Spleen (tissue), 11 donors: ENCODE measurements at regions not wholly inside any gene's neighbourhood (a gene's known extent, or its start where the extent isn't known, plus 50 kb on each side); places are given as distances from the start of the nearest gene placed in this dataset.
A peak's percentile ranks its signal among the peaks of the same experiment; 100 is the strongest.

Experiments used
- DNase-seq: peaks from one replicate; pipeline ENCODE4 v3.0.0-alpha.2; 2020
- H3K27ac ChIP-seq, 8 donors: fragments of 200-600 bp; sonication (generic) in 7 of 8; 1 replicate in 4 of 8; 2 replicates in 4 of 8; pipeline versions ENCODE4 v1.5.0 to v1.8.0; 2016 to 2021; ENCODE audit warnings: inconsistent platforms in 4 of 8, mild to moderate bottlenecking in 4 of 8, moderate library complexity in 1 of 8
- H3K27me3 ChIP-seq, 7 donors: fragments of 200-600 bp; sonication (generic) in 6 of 7; replicated peaks in 1 of 7; 1 replicate in 4 of 7; 2 replicates in 3 of 7; pipeline versions ENCODE4 v1.5.0 to v1.8.0; 2016 to 2021; ENCODE audit warnings: inconsistent platforms in 3 of 7, mild to moderate bottlenecking in 1 of 7
- H3K36me3 ChIP-seq, 6 donors: fragments of 200-600 bp; sonication (generic) in 5 of 6; 1 replicate in 4 of 6; 2 replicates in 2 of 6; pipeline versions ENCODE4 v1.5.0 to v1.8.0; 2016 to 2021; ENCODE audit warnings: inconsistent platforms in 2 of 6
- H3K4me1 ChIP-seq, 6 donors: fragments of 200-600 bp; sonication (generic) in 5 of 6; 1 replicate in 3 of 6; 2 replicates in 3 of 6; pipeline versions ENCODE4 v1.5.0 to v1.8.0; 2016 to 2021; ENCODE audit warnings: inconsistent platforms in 3 of 6
- H3K4me3 ChIP-seq, 8 donors: fragments of 200-600 bp; sonication (generic) in 7 of 8; 1 replicate in 4 of 8; 2 replicates in 4 of 8; pipeline versions ENCODE4 v1.5.0 to v1.8.0; 2016 to 2021; ENCODE audit warnings: inconsistent platforms in 4 of 8, mild to moderate bottlenecking in 4 of 8, moderate library complexity in 2 of 8
- H3K9me3 ChIP-seq, 8 donors: fragments of 200-600 bp; sonication (generic) in 7 of 8; 1 replicate in 4 of 8; 2 replicates in 4 of 8; pipeline versions ENCODE4 v1.5.0 to v1.8.0; 2016 to 2021; ENCODE audit warnings: inconsistent platforms in 4 of 8
- CTCF ChIP-seq, 11 experiments: fragments of 200-600 bp in 7 of 11; fragments of 450-650 bp in 4 of 11; sonication (generic) in 4 of 11; IDR thresholded peaks in 8 of 11; conservative IDR thresholded peaks in 3 of 11; 1 replicate in 7 of 11; 2 replicates in 4 of 11; pipeline versions ENCODE4 v1.4.0 to v1.8.0; 2016 to 2021; ENCODE audit warnings: antibody characterized with exemption in 11 of 11, inconsistent platforms in 4 of 11, mild to moderate bottlenecking in 1 of 11
- POLR2A ChIP-seq, 3 donors: fragments of 450-650 bp; IDR thresholded peaks; one replicate each; pipeline ENCODE4 v1.5.1; 2017; ENCODE audit warnings: antibody characterized with exemption in 3 of 3, mild to moderate bottlenecking in 1 of 3
- POLR2AphosphoS5 ChIP-seq, 3 donors: sonication (generic); formaldehyde crosslinking; IDR thresholded peaks; one replicate each; pipeline ENCODE4 v1.5.1; 2017; ENCODE audit warnings: antibody characterized with exemption in 3 of 3
- WGBS, 5 donors: extraction: QIAGEN DNeasy Blood & Tissue Kit in 3 of 5; methylation state at CpG; one replicate each; pipeline versions ENCODE4 v1.1.5 to v1.1.7; 2013 to 2018; 5-methylcytosine and 5-hydroxymethylcytosine counted together
- intact Hi-C: fragments of 100-400 bp; cut with DNase I; formaldehyde crosslinking; loops from one replicate; pipeline ENCODE4 v1.15.0; 2023; ENCODE audit warnings: low total_unique reads
- donor health status: healthy with polysubstance abuse.
- donor health status: DM: no; HTN: no; CAD: no; lungs with moderate emphysema.
- donor health status: DM: no; HTN: no; CAD: no.
- donor health status: Bipolar disorder and iron deficiency.
- donor health status: healthy.
- donor health status: DM: no; HTN: no; CAD: no.
- donor health status: DM: yes; HTN: yes; CAD: no.

DNA sequence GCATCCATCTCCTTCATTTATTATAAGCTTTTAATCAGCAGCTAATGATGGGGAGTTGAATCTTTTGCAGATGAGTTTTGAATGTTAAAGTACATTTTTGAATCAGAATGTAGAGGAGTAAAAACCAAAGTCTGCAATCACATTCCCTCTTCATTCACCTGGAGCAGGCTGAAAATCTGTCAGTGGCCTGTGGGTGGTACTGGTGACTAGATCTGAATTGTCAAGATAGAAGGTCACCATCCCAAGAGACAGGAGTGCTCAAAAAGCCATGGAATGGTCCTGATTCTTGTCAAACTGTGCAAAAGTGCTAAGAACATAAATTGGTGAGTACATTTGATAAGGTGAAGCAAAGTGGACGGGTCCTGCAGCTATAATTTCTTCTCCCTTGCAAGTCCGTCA is 881.3 kb upstream of the NR2F2 start:
- Histone ChIP-seq H3K27me3 (no peaks in the 10 kb centered on the region), H3K4me1 (peaks cover 0 to 18% (median 3%) of the 10 kb centered on the region in 6 donors), H3K27ac (no peak overlapping the region), H3K9me3 (no peaks in the 10 kb centered on the region), H3K36me3 (no peaks in the 10 kb centered on the region), H3K4me3 (no peak overlapping the region)
- no peak for DNase-seq
- WGBS, 5 donors = 74 to 86% (median 81%) methylated on average over 2 of the region's 2 CpGs
- TF ChIP-seq POLR2A (IDR thresholded peaks at IDR 0.05) (no peak), CTCF (IDR thresholded peaks at IDR 0.05 in 8 of 11, conservative IDR thresholded peaks at IDR 0.05 in 3 of 11) (no peak), POLR2AphosphoS5 (IDR thresholded peaks at IDR 0.05) (no peak)
- intact Hi-C loops = no loop called here

- Histone ChIP-seq H3K9me3 (no peaks in the 10 kb centered on the region), H3K27ac (no peak overlapping the region), H3K4me1 (peaks cover 0 to 20% (median 3%) of the 10 kb centered on the region in 6 donors), H3K36me3 (no peaks in the 10 kb centered on the region), H3K27me3 (no peaks in the 10 kb centered on the region), H3K4me3 (no peak overlapping the region)
- WGBS, 5 donors = 24 to 62% (median 50%) methylated on average over 1 of the region's 1 CpG
- DNase-seq = no peak
- no peak for TF ChIP-seq POLR2AphosphoS5 (IDR thresholded peaks at IDR 0.05)
- no peak for TF ChIP-seq POLR2A (IDR thresholded peaks at IDR 0.05)
- TF ChIP-seq CTCF (IDR thresholded peaks at IDR 0.05 in 8 of 11, conservative IDR thresholded peaks at IDR 0.05 in 3 of 11) = no peak
- intact Hi-C loops = no loop called here
These were observed 880.1 kb upstream of the NR2F2 start for GRCh38 chr15:95450413-95450812.

DNA sequence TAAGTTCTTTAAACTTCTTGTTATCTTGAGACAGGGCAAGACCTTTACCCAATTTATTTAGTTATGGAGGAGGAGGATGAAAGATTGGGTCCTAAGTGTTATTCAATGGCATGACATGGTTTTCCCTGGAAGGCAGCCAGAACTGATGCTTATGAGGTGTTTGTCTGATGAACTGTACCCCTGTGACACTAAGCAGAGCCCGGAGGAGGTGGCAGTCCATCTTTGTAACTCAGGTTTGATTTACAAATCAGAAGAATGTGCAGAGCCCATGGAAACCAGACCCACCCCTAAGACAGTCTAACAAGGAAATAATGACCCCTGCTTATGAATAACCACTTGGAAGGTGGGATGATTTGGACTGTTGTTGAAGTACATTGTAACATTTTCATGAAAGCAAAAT is 878.6 kb upstream of the NR2F2 start:
- TF ChIP-seq POLR2AphosphoS5 (IDR thresholded peaks at IDR 0.05) (no peak), CTCF (IDR thresholded peaks at IDR 0.05 in 8 of 11, conservative IDR thresholded peaks at IDR 0.05 in 3 of 11) (no peak), POLR2A (IDR thresholded peaks at IDR 0.05) (no peak)
- DNase-seq = no peak
- Histone ChIP-seq H3K27me3 (no peaks in the 10 kb centered on the region), H3K27ac (no peak overlapping the region), H3K9me3 (no peaks in the 10 kb centered on the region), H3K4me1 (peaks cover 0 to 13% (median 2%) of the 10 kb centered on the region in 6 donors), H3K36me3 (no peaks in the 10 kb centered on the region), H3K4me3 (no peak overlapping the region)
- WGBS, 5 donors = 47 to 93% (median 84%) methylated on average over 1 of the region's 1 CpG
- intact Hi-C loops = no loop called here

- TF ChIP-seq POLR2A (IDR thresholded peaks at IDR 0.05) (no peak), CTCF (IDR thresholded peaks at IDR 0.05 in 8 of 11, conservative IDR thresholded peaks at IDR 0.05 in 3 of 11) (no peak), POLR2AphosphoS5 (IDR thresholded peaks at IDR 0.05) (no peak)
- H3K36me3 ChIP-seq = no peaks in the 10 kb centered on the region
- DNase-seq = no peak
- intact Hi-C loops = loop anchor here (2.0 kb wide), 1 partner anchor 18 kb away; no protein-coding TSS in a partner anchor
- no peaks in the 10 kb centered on the region for H3K27me3 ChIP-seq
- H3K4me3 ChIP-seq = no peak overlapping the region
- peak overlapping the region in 2 of 8 donors; percentile 0 to 12 for H3K27ac ChIP-seq
- 45 to 58% (median 53%) methylated on average over 10 of the region's 10 CpGs for WGBS, 5 donors
- peaks cover 0 to 15% (median 2%) of the 10 kb centered on the region in 6 donors for H3K4me1 ChIP-seq
- H3K9me3 ChIP-seq = no peaks in the 10 kb centered on the region
These were observed 875.9 kb upstream of the NR2F2 start for GRCh38 chr15:95454403-95455262.
